GM21619 (cell line): ENCODE measurements at regions not wholly inside any gene's neighbourhood (a gene's known extent, or its start where the extent isn't known, plus 50 kb on each side); places are given as distances from the start of the nearest gene placed in this dataset.

ENCODE experiments used
- ATAC-seq: cut with Tn5 transposase; IDR thresholded peaks from one replicate; pipeline ENCODE4 v1.9.1; 2021; ENCODE audit not compliant: unreplicated experiment

DNA sequence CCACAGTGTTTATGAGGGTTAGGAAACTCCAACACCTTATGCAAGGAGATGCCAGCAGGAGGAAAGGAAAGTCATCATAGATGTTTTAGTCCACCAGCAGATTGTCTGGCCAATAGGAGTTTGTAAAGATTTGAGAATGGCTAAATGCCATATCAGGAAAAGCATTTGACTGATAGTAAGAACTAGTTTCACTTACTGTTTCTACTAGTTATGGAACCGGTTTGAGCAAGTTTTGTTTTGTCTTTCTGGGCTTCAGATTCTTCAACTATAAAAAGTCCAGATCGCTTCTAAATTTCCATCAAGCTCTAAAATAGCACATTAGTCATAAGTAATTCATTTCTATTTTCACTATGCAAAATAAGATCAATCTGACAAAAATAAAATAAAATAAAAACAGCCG is 254.8 kb upstream of the TMCO5A start:
- ATAC-seq = no peak

GRCh38 chr15:37682304-37682703 is 252.1 kb upstream of the TMCO5A start:
- ATAC-seq = no peak

DNA sequence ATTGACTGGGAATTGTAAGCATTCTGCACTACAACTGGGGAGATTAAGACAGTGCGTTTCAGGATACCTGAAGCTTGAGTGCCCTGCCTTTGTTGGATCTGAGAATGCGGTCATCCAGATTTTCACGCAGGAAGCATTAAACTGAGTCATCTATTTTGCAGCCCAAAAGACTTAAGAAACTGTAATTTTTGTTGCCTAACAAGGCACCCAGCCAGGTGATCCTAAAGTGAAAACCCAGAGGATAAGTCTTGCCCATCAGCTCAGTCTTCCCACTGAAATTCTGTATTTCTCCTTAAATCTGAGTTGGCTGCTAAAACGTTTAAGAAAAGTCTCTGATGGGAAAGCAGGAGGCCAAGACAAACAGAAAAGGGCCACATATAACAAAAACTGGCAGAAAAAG is 242.5 kb upstream of the TMCO5A start:
- no peak for ATAC-seq

- no peak for ATAC-seq
These were observed 240.5 kb upstream of the TMCO5A start for GRCh38 chr15:37693926-37694325.

DNA sequence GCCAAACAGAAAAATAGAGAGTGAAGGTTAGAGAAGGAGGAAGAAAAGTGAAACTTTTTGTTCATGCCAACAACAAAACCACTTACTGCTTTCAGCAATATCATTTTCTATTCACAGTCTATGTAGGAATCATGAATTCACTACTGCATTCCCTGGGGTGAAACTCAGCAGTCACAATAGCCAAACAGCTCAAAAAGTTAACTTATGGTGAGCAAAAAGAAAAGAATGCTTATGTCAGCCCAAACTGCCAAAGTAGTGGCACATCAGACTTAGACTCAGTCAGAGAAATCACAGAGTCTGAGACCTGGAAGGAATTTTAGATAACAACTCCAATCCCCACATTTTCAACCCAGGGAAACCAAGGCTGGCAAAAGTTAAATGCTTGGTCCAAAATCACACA is 238.7 kb upstream of the TMCO5A start:
- ATAC-seq = no peak

GRCh38 chr15:37698679-37699078 is 235.8 kb upstream of the TMCO5A start:
- no peak for ATAC-seq

- no peak for ATAC-seq
These were observed 233.2 kb upstream of the TMCO5A start for GRCh38 chr15:37701230-37701629.

DNA sequence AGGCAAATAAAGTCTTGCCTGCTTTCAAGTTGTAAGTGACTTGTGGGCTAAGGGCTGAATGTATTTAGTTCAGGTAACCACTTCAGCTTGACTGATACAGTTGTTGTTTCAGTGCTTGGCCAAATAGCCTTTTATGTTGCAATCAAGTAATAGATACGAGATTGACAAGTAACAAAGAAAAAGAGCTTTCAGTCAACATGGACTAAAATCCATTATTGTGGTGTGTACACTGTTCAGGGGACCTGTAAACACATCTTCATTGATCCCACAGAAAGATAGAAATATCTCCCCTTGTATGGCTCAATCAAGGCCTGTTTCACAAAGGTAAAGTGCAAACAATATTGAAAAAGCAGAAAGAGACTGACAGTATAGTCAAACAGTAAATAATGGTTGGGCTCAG is 224.8 kb upstream of the TMCO5A start:
- no peak for ATAC-seq

DNA sequence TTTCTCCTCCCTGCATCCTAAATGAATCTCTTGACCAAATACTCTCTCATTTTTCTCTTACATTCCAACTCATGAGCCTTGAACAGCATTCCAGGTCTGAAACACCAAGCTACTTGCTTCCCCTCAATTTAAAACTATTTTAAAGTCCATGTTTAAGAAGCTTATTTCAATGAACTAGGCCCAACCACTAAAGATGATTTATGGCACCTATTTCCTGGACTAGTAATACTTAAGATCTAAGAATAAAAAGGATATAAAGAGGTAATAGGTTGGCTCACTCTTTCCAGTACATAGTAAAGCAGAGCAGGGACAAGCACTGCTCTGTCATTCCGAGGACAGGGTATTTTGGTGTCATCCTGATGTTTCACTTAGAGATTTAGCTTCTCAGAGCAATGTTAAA is 219.3 kb upstream of the TMCO5A start:
- no peak for ATAC-seq

- ATAC-seq = no peak
These were observed 214.2 kb upstream of the TMCO5A start for GRCh38 chr15:37720267-37720666.

- no peak for ATAC-seq
These were observed 203.2 kb upstream of the TMCO5A start for GRCh38 chr15:37731146-37731746.

GRCh38 chr15:37733628-37734027 is 200.8 kb upstream of the TMCO5A start:
- ATAC-seq = no peak

DNA sequence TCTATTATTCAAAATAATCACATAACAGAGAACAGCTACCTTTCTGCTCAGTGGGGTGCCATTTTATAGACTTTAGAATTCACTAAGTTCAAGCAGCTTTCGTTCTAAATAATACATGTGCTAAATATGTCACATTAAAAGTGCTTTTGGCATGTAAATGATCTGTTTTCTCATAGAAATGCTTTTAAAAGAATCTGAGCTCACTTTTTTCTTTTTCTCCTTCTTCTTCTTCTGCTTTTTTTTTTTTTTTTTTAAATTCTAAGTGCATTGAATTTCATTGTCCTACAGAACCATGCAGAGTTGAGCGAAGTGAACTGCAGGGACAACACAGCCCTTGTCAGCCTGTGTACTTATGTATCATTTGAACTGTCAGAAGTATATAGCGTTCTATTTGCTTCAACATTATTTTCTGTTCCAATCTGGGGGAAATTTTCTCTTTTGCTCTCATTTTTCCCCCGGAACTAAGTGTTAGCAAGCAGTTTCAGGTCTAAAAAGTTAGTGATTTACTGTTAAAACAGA is 193.8 kb upstream of the TMCO5A start:
- ATAC-seq = no peak

DNA sequence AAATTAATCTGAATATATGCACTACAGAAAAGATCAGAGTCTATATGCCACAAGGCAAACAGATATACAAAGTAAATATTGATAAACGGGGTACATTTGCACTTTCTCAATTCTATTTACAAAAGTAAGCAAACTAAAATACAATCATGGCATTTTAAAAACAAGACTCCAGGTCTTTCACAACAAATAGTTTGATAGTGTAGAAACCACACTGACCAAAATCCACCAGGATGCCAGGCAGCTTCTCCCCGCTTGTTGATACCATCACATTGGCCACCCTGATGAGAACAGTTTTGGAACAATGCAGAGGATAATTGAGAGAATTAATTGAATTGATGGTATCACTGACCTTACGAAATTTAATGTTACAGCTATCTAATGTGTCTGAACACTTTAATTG is 190.6 kb upstream of the TMCO5A start:
- no peak for ATAC-seq

DNA sequence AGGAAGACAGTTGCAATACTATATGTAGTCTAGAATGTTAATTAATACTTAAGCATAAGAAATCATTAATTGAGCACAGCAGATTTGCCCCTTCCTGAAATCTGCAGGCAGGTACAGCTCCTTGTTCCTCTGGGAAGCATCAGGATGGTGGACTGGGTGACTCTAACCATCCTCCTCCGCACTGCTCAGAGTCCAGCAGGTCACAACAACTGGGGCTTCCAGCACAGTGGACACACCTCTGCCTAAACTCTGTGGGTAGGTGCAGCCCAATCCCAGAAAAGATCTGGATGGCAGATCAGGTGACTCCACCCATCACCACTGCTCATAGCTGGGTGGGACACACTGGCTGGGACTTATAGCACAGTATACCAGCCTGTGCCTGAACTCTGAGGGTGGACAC is 189.9 kb upstream of the TMCO5A start:
- no peak for ATAC-seq

GRCh38 chr15:37751401-37751800 is 183.0 kb upstream of the TMCO5A start:
- ATAC-seq = no peak

- ATAC-seq = no peak
These were observed 178.0 kb upstream of the TMCO5A start for GRCh38 chr15:37756407-37756806.

DNA sequence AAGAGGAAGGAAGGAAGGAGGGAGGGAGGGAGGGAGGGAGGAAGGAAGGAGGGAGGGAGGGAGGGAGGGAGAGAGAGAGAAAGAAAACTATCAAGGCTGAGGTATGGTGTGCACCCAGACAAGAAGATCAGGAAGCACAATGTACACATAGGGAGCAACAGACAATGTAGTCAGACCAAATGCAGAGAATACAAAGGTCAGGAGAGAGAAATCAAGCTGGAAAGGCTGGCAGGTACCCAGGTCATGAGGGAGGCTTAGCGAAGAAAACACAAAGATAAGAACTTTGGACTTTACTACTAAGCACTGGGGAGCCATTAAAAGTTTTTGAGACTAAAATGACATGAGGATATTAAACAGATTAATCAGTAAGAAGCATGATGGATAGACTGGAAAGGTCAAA is 176.0 kb upstream of the TMCO5A start:
- no peak for ATAC-seq

DNA sequence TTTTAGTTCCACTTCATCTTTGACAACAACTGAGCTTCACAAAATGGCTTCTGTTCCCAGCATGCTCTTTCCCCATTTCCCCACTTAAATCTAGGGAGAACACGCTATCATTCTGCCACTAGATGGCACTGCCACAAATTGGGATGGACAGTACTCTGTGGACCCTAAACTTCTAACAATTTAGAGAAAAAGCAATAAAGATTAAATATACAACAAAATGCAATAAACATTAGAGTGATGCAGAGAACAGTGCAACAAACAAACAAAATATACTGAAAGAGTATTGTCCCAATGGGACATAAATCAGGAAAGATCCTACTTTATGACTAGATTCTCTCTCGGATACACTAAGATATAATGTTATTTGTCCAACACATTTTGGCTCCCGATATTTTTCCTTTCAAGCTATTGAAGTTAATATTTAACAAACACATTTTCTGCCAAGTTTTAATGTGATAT is 169.7 kb upstream of the TMCO5A start:
- no peak for ATAC-seq

GRCh38 chr15:37765786-37766185 is 168.7 kb upstream of the TMCO5A start:
- no peak for ATAC-seq

GRCh38 chr15:37767841-37768455 is 166.5 kb upstream of the TMCO5A start:
- no peak for ATAC-seq

DNA sequence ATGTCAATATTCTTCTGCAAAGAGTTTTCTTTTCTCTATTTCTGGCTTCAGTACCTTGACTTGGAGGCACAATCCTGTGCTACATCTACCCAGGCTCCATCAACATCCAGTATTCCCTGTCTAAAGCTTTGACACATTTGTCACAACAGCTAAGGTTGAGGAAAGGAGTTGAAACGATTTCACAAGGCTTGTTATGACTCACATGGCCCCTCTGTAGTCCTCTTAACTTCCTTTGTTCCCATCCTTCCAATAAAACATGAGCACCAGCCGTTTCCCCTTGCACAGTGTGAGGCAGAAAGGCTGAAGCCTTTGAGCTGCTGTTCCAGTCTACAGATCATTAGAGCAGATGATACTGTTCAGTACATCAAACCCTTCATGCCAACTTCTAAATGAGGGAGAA is 163.0 kb upstream of the TMCO5A start:
- ATAC-seq = no peak
